ENCODE measurements at regions not wholly inside any gene's neighbourhood (a gene's known extent, or its start where the extent isn't known, plus 50 kb on each side); places are given as distances from the start of the nearest gene placed in this dataset.

DNA sequence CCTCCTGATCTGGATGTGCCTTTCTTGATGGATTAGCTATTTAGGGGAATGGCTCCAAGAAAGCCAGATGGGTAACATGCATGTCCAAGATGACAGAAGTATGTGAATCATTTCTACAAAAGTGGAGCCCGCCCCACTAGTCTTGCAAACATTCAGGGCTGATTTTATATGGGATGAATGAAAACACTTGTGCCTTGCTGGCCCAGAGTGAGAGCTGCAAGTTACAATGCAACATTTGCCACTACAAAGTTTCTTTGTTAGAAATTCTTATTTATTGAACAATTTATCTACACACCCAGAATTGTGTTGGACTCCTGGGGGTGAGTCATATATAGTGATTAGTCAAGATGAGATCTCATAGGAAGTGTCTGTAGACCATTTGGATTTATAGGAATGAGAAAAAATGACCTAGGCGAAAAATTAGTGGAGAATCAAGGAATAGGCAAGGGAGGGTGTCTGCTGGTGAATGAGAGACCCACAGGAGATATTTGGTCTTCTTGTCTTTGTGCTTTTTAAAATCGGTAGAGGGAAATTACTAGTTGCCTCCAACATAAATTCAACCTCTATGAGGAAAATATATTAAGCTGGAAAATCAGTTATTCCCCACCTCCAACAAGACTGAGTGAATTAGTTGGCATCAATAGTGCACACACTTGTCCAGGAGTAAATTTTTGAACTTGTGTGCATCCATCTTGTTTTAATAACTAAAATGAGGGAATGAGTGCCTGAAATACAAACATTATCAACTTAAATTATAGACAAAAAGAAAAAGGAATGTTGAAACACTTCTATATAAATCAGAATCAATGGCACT, 53.5 kb upstream of the DCBLD2 start:
- DNase-seq, result no peak

DNA sequence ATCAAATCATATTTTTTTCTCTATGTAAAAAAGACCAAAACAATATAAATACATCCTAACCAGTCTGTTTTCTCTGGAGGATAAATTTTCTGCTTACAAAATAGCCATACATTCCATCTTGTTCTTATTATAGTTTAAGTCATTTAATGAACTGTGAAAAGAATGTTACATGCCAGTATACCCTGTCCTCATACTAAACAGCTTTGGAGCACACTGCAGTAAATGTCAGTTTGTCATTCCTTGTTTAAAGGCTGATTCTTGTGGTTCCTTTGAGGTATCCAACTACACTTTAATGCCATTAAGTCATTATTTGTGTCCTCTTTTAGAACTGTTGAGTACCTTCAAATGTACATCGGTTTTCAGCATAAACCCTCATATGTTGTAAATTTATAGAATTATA, 52.7 kb upstream of the DCBLD2 start:
- DNase-seq, result no peak

DNA sequence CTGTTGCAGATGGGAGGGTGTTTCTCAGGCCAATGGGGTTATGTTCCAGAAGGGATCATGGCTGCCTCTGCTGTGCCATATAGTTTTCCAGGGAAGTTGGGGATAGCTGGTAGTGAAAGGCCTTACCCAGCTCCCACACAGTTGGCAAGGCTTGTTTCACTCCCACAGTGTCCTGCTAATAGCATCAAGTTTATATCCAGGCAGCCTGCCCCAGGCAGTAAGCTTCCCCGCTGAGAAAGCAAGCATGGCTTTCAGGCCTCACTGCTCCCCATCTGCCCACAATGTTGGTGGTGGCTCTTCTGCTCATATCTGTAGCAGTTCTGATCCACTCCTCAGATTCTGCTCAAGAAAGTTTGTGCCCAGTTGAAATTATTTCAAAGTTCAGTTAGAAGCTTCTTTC, 50.9 kb upstream of the DCBLD2 start:
- no peak for DNase-seq
